Transverse colon (tissue), 3 donors: ENCODE measurements at regions not wholly inside any gene's neighbourhood (a gene's known extent, or its start where the extent isn't known, plus 50 kb on each side); places are given as distances from the start of the nearest gene placed in this dataset.

Source experiments
- POLR2A ChIP-seq: fragments of 450-650 bp; IDR thresholded peaks from one replicate; pipeline ENCODE4 v1.6.1; 2016; ENCODE audit warnings: antibody characterized with exemption, mild to moderate bottlenecking, moderate library complexity
- TF ChIP-seq, protein P1 (sequence below), 5 experiments: fragments of 200-600 bp in 3 of 5; fragments of 450-650 bp in 2 of 5; sonication (generic) in 3 of 5; IDR thresholded peaks; 1 replicate in 2 of 5; 2 replicates in 3 of 5; pipeline ENCODE4 v1.5.1; 2016 to 2017; ENCODE audit warnings: antibody characterized with exemption in 5 of 5, inconsistent platforms in 3 of 5, mild to moderate bottlenecking in 2 of 5, moderate library complexity in 1 of 5

DNA sequence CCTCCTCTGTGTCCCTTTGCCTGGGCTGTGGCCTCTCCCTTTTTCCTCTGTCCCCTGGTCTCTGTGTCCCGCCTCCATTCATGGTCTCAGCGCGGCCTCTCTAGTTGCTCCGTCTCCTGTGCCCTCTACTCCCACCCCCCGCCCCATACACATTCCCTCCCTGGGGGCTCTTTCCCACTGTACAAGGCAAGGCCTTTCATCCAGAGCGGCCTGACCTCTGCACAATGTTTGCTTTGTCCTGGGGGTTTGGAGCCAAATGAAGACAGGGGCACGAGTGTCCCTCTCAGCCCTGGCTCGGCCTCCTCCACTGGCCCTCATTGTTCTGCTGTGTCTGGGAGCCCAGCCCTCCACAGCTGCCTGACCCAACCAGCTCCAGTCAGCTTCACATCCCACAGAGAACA, 678.6 kb downstream of the BCL11B start:
- TF ChIP-seq, protein P1, sequence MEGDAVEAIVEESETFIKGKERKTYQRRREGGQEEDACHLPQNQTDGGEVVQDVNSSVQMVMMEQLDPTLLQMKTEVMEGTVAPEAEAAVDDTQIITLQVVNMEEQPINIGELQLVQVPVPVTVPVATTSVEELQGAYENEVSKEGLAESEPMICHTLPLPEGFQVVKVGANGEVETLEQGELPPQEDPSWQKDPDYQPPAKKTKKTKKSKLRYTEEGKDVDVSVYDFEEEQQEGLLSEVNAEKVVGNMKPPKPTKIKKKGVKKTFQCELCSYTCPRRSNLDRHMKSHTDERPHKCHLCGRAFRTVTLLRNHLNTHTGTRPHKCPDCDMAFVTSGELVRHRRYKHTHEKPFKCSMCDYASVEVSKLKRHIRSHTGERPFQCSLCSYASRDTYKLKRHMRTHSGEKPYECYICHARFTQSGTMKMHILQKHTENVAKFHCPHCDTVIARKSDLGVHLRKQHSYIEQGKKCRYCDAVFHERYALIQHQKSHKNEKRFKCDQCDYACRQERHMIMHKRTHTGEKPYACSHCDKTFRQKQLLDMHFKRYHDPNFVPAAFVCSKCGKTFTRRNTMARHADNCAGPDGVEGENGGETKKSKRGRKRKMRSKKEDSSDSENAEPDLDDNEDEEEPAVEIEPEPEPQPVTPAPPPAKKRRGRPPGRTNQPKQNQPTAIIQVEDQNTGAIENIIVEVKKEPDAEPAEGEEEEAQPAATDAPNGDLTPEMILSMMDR (IDR thresholded peaks at IDR 0.05): no peak
- TF ChIP-seq POLR2A: no peak
